Retinal pigment epithelial cell (primary cell): ENCODE measurements at regions not wholly inside any gene's neighbourhood (a gene's known extent, or its start where the extent isn't known, plus 50 kb on each side); places are given as distances from the start of the nearest gene placed in this dataset.
"Not testable (repeated sequence)": the region's sequence is repeated elsewhere in the genome, so short reads cannot be mapped to it uniquely, and the experiment has no call there.

Source experiments
- DNase-seq: peaks from one replicate; pipeline ENCODE4 v3.0.0-alpha.2; 2010; ENCODE audit warnings: low read depth
- H3K4me3 ChIP-seq: 2 replicates; pipeline ENCODE4 v1.5.1; 2011; ENCODE audit warnings: mild to moderate bottlenecking, low read length, control low read depth, moderate library complexity
- CTCF ChIP-seq: conservative IDR thresholded peaks from 2 replicates; pipeline ENCODE4 v1.5.1; 2011; ENCODE audit warnings: low read depth, low read length, control low read depth, inconsistent platforms

GRCh38 chr2:35582637-35583036 lies 772.9 kb upstream of the CRIM1 start:
- no peak for DNase-seq
- no peak for TF ChIP-seq CTCF
- H3K4me3 ChIP-seq: no peak overlapping the region

DNA sequence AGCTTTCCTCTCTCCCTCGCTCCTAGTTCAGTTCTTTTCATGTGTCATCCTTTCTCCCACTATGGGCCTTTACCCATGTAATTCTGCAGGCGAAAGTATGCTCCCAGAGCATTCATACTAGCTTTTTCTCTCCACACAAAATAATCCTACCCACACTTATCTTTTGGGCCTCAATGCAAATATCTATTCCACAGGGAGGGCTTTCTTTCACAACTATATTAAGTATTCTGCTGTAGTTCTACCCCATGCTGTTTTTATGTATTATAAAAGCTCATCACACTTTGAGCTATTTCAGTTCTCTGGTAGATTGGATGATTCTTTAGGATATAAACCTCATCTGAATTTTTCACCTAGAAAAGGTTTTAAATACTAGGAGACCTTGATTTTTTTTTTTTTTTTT lies 774.6 kb upstream of the CRIM1 start:
- no peak overlapping the region for H3K4me3 ChIP-seq
- TF ChIP-seq CTCF: no peak
- no peak for DNase-seq

- not testable (repeated sequence) for H3K4me3 ChIP-seq
Measured at GRCh38 chr2:35568574-35568973, 787.0 kb upstream of the CRIM1 start.

GRCh38 chr2:35562488-35562887 lies 793.1 kb upstream of the CRIM1 start:
- no peak for DNase-seq
- no peak overlapping the region for H3K4me3 ChIP-seq
- no peak for TF ChIP-seq CTCF

More at GRCh38 chr2:35568574-35568973, 787.0 kb upstream of the CRIM1 start:
- not testable (repeated sequence) for DNase-seq

DNA sequence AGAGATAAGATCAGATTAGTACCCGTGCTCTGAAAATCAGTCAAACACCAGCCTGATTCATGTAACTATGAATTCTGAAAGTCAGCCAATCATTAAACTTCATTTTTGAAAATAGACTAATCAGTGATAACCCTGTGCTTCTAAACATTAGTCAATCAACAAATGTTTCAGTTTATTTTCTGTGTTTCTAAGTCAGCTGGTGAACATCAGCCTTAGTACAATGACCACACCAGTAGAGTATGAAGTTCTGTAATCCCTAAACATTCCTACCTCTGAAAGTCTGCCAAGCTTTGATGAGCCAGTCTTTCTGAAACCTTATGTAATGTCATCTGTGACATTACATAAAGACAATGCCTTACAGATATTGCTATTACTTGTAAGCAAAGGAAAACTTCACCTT lies 807.4 kb upstream of the CRIM1 start:
- peak; percentile 70 for DNase-seq
- H3K4me3 ChIP-seq: no peak overlapping the region
- no peak for TF ChIP-seq CTCF

DNA sequence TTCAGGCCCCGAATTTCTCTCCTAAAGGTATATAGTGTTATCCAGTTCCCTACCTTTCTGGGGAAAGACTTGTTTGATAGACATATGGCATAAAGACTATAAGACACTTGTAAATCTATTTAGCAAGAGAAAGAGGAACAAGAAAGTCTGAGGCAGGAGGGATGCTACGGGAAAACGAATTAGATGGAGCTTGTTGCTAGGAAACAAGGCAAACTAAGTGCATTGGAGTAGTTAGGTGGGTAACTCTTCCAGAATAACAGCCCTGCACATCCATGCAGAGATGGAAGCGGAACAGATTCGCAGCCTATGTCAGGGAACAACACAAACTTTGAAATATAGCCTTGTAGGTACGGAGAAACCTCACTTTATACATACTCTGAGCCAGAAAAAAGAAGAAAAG lies 810.3 kb upstream of the CRIM1 start:
- TF ChIP-seq CTCF: no peak
- no peak overlapping the region for H3K4me3 ChIP-seq
- DNase-seq: no peak

- no peak overlapping the region for H3K4me3 ChIP-seq
- DNase-seq: no peak
- TF ChIP-seq CTCF: no peak
Measured at GRCh38 chr2:35538796-35539195, 816.8 kb upstream of the CRIM1 start.

- no peak for DNase-seq
- H3K4me3 ChIP-seq: no peak overlapping the region
- TF ChIP-seq CTCF: no peak
Measured at GRCh38 chr2:35530615-35531135, 824.9 kb upstream of the CRIM1 start.
